Stimulated activated CD4-positive, alpha-beta T cell treated with anti-CD3 and anti-CD28 coated beads, Interleukin-4, amount 100 ng/mL, for 1 hour (primary cell): ENCODE measurements at regions not wholly inside any gene's neighbourhood (a gene's known extent, or its start where the extent isn't known, plus 50 kb on each side); places are given as distances from the start of the nearest gene placed in this dataset.

Source experiments
- DNase-seq: peaks from one replicate; pipeline ENCODE4 v3.0.0-alpha.2; 2020

DNA sequence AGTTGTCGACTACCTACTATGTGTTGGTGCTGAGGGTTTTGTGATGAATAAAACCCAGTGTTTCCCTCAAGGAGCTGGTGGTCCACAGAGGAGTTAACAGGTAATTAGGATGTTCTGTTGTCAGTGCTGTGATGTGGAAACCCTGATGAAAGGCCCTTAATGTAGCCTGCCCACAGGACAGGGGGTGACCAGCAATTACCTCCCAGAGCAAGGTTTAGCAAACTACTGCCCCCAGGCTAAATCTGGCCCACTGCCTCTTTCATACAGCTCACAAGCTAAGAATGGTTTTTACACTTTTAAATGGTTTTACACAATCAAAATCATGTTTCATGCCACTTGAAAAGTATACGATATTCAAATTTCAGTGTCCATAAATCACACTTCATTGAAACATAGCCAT lies 536.2 kb downstream of the MIAT start:
- no peak for DNase-seq

DNA sequence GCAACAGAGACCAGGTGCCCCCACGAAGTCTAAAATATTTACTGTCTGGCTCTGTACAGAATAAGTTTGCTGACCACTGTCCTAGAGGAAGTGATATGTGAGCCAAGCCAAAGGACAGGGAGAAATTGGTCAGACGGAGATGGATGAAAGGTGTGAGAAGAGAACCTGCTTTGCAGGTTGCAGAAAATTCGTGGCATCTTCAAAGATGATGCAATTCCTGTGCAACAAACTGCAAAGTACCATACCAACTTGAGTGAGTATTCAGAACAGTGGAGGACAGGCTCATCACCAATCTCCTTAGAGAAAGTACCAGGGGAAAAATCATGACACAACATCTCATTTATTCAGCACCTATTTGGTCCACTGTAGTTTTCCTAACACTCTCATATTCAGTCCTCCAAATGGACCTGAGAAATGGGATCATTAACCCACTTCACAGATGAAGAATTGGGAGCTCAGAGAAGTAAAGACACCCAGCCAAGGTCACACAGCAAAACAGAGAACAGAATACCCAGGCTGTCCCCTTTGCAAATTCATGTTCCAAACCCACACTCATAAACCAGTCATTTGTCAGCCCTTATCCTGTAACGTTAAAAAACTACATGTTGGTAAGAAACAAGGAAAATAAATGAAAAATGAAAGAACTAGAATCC lies 536.8 kb downstream of the MIAT start:
- DNase-seq = no peak

DNA sequence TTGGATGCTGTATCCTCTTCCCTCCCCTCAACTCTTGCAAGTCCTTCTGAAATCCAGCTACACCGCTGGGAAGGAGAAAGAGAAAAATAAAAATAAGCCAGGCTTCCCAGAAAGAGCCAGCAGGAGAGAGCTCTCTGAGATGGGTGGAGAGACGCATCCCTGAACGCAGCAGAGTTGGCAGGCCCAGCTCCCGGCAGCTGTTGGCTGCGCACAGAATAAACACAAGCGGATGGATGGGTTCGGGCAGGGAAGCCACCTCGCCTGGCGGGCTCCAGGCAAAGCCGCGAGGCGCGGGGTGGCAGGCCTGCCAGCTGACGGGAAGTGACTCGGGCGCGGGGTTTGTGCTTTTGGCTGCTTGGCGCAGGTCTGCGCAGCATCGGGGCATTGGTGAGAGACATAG lies 537.7 kb downstream of the MIAT start:
- DNase-seq = no peak

DNA sequence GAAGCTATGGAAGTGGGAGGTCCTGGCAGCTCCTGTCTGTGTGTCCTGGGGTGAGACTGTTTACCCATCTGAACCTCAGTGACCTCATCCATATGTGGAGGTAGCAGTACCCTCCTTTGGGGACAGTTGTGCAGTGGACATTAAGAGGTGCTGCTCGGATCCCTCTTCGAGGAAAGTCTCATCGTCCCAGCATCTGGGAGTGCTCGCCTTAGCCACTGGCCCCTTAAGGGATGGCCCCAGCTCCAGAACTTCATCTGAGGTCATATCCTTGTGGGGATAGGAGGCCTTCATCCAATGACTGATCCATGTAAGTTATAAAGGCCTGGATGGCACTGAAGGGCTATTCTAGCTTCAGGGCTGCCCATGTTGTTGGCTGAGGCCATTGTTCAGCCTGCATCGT lies 538.1 kb downstream of the MIAT start:
- no peak for DNase-seq

DNA sequence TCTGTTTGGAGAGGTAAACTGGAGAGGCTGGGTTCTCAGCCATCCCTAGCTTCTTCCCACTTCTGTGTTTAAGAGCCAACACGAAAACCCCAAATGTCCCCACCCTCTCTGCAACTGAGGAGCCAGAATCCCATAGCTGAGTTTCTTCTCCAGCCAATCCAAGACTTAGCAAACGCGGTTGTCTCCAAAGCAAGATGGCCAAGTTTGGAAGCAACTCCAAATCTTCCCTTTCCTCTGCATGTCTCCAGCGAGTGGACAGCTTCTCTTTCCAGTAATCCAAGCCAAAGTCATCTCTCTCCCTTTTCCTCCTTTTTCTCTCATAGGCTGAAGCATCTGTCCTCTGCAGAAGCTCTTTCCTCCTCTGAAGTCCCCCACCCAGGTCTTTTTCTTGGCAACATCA lies 539.2 kb downstream of the MIAT start:
- DNase-seq = no peak

DNA sequence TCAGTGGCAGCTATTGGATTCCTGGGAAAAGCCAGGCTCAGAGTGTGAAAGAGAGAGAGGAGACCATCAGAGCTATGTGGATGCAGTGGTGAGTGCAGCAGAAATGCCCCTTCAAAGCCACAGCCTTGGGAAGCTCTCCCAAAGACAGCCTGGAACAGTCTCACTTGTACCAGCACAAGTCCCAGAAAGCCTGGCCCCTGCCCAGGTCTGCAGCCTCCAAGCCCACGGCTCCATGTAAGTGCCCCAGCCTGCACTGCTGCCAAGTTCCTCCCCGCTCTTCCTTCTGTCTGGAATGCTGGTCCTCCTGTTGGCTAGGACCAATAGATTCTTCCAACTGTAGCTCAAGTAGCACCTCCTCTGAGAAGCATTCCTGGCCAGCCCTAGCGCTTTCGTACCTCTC lies 539.7 kb downstream of the MIAT start:
- DNase-seq = no peak

DNA sequence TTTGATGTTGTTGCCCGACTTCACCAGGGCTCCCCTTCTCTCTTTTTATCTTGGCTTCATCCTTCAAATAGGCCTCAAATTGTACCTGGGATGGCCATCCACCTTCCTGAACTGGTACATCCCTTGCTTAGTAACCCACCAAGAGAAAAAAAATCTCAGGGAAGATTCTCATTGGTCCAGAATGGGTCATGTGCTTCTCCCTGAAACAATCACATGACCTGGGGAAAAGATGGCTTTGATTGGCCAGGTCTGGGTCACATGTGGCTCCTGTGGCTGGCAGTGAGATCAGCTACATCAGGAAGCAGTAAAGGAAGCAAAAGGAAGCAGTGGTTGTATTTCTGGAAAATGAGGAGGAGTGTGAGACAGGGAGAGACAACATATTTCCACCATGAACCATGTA lies 540.2 kb downstream of the MIAT start:
- DNase-seq = no peak

DNA sequence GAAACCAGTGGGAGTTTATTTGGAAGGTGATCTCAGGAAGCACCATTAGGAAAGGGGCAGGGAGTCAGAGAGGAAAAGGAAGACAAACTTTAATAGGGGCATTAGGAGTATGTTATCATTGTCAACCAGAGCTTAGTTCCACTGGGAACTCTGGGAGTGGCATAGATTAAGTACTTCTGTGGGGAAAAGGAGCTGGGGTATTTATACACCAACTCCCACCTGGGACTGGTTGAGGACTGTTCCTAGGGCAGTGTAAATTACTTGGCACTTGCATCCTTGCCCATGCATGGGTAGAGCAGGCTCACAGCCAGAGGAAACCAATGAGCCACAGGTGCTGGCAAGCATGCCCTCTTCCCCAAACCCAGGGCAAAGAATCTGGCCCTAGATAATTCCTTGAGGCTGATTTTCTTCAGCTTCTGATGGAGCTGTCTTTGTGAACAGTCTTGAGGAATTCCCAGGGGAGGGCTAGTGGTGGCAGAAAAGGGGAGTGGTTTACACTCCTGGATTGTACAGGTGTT lies 541.2 kb downstream of the MIAT start:
- DNase-seq = no peak

DNA sequence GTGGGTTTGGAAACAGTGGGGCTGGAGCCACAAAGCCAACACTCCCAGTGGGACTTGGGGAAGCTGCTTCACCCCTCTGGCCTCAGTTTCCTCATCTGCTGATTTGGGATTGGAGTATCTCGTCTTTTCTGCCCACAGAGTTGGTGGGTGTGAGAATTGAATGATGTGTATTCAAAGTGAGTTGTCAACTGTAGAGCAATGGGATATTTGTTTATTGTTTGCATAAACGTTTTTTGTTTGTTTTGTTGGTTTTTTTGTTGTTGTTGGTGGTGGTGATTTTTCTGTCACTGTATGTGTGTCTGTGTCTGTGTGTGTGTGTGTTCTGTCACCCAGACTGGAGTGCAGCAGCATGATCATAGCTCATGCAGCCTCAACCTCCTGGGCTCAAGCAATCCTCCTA lies 542.0 kb downstream of the MIAT start:
- DNase-seq = no peak

DNA sequence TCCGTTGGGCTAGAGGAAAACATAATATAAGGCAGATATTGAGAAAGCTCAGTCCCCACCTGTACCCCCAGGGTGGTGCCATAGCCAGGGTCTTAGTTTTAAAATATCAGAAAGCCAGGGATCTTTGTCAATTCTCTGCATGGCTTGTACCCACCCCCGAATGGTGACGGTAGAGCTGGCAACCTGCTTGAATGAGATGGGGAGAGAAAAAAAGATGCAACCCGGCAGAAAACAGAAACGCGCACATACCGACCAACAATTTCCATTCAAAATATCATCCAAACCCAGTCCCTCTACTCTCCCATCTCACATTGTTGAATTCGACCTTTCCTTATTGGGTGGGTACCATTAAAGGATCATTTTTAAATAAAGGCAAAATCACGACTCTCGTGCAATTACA lies 543.9 kb downstream of the MIAT start:
- DNase-seq = no peak

DNA sequence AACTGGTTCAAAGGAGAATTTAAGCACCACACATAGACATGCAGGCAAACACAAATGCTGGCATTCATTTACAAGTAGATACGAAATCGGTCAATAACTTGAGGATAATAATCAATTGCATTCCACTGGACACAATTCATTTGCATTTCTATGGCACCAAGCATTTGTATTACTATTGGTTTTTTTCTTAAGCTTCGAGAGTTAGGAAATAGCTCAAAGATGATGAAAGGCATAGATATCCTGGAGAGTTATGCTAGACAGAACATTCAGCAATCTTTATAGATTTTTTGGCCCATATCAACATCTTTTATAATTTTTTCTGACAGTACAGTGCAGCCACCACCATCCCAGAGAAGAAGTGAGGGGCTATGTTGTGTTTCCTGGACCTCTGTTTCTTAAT lies 544.4 kb downstream of the MIAT start:
- DNase-seq = no peak

DNA sequence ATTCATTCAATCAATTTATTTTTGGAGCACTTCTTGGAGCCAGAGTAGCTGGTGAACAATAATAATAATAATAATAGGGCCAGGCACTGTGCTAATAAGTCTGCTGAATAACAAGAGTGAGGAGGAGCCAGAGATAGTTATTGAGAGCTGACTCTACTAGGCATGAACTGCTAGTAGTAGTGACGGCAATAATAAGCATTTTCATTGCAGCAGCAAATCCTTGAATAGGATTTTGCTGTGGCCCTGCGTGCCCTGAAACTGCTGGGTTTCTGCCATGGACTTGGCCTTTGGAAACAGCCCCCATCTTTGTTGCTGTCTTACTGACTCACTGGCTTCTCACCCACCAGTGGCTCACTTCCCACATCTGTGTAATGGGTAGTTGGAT lies 545.9 kb downstream of the MIAT start:
- DNase-seq = no peak

DNA sequence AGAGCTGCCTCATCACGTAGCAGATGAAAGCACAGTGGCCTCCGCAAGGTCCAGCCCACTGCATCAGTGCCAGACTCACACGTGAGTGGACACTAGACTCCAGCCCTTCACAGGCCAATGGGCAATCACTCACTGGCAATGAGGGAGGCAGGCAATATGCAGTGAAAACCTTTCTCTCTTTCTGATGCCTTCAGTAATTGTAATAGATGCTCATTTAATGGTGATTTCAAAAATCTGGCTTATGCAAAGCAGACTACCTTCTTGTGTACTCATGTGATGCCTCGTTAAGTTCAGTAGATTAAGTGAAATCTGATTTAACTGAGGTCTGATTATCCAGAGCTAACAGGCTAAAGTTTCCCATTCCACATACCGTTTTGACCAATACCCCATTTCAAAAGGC lies 546.9 kb downstream of the MIAT start:
- DNase-seq = no peak

DNA sequence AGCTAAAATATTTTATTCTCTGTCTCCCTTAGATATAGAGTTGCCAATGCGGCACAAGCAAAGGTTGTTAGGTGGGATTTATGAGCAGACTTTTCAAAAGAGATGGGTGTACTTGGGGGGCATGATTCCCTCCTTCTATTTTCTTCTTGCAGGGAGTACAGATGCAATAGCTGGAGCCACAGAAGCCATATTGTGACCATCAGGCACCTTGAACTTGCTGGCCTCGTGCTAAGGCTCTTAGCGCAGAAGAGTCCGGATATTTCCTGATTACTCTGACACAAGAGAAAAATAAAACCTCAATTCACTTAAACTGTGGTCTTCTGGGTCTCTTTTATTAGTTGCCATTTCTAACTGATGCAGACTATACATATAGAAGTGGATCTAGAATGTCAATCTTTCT lies 547.4 kb downstream of the MIAT start:
- DNase-seq = no peak

DNA sequence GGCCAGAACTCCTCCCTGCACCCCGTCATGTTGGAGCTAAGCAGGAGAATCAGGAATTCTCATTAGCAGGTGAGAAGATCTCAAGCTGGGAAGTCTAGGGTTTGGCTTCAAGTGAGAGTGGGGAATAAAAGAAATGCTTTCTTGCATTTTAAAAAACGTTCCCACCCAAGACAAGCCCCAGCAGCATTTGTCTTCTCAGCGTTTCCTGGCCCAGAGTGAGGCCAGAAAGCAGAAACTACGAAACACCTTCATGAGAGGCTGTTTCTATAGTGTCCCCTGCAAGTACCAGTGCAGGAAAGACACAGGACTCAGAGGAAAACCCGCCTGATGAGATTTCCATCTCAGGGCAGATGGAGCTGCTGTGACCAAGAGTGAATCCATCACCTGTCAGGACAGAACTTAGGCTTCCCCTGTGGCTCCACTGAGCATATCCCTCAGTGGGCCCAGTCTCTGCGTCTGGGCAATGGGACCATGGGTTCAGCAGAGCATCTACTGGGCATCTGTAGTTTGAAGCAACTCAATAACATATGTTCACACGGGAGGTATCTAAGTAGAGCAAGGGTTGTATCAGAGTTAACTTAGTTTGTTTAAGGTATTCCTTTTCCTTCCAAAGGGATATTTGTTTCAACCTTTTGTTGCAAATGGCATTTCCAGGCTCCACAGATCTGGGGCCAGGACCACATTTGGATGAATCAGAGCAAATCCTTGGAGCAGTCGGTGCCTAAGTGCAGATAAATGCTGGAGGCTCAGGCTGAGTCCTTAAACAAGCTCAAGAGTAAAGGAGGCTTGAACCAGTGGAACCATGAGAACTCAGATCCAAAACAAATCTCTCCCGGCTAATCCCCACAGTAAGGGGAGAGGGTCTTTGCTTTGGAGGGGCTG lies 548.3 kb downstream of the MIAT start:
- DNase-seq = no peak

DNA sequence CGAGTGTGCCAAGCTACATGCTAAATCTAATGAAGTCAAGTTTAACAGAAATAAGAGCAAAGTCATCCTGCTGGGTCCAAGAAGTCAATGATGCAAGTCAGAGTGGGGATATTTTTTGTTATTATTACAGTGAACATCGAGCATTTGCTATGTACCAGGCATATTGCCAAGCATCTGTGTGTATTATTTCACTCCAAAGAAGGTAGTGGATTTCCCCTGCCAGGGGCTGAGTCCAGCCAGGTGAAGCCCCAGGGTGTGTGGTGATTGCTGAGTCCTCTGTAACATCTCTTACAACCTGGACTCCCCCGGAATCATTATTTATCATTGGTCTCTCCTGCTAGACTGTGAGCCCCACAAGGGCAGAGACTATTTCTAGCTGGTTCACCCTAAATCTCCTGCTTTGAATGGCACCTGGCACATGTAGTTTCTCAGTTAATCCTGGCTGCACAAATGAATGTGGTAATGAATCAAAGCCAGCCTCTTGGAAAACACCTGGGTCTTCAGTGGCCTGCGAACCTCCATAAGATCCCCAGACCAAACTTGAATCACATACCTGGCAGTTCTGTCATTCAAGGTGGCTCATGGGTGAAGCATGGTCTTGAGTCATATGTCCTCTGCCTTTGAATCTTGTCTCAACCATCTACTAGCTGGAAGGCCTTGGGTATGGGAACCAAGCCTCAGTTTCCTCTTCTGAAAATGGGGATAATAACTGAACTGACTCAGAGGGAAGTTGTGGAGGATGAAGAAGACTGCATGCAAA lies 549.2 kb downstream of the MIAT start:
- DNase-seq = no peak

DNA sequence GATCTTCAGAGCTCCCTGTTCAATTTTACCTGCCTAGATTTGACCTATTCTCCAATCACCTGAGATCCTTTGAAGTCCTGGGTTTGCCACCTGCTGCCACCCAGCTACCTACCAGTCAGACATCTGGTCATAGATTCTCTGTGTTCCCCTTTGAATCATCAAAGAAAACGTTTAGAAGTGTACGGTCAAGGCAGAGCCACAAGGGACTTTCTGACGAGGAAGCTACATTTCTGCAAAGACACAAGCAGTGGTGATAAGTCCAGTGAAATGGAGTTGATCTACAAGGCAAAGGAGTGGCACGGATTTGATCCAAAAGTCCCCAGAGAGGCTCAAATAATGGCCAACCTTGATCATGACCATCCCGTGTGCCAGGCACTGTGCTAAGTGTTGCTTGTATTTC lies 549.9 kb downstream of the MIAT start:
- DNase-seq = no peak

DNA sequence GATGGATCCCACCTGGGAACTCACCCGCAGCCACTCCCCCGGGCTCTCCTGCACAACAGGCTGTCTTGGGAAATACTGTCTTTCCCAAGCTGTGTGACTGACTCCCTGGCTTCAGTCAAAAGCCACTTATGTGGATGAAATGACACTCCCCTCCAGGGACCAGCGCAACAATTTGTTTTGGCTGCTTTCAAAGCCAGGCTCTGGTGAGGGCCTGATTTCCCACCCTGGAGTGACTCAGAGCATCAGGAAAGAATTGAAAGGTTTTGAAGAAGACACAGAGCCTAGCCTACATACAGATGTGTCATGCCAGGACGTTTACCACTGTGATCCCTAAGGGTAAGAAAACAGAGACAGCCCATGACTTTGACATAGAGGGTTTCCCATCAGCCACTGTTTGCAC lies 550.5 kb downstream of the MIAT start:
- no peak for DNase-seq

DNA sequence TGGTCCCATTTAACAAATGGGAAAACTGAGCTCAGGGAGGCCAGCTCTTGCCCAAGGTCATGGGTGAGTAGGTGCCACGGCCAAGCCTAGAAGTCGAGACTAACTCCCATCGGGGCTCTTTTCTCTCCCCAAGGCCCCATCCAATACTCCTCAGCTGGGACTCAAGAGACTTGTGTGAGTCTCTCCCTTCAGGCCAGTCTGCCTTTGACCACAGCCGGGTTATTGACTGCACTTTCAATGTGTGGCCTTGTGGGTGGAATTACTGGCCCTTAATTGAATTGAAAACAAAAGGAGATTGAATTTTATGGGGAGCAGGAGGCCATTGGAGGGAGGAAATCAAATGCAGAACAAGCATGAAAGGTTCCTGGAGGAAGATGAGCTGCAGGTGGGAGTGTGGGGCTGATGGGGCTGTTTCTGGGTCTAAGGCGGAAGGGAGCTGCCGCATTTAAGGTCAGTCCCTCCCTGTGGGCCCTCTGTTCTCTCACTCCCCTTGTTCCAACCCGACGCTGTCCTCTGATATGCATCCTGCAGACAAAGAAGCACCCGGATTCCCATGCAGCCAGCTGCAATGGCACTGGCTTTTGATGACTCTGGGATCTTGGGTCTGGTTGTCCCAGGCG lies 552.8 kb downstream of the MIAT start:
- no peak for DNase-seq

DNA sequence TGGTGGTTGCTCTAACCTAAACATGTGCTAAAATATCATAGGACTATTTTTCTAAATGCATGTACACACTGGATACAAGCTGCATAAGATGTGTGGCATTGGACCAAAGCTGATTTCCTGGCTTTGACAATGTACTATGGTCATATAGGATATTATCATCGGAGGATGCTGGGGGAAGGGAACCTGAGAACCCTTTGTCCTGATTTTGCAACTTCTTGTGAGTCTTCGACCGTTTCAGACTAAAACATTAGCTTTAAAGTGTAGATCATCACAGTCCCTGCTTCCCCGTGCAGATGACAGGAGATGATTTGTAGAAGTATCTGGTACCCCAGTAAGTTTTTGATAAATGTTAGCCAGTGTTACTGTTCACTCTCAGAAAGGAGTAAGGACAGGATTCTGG lies 554.7 kb downstream of the MIAT start:
- no peak for DNase-seq

DNA sequence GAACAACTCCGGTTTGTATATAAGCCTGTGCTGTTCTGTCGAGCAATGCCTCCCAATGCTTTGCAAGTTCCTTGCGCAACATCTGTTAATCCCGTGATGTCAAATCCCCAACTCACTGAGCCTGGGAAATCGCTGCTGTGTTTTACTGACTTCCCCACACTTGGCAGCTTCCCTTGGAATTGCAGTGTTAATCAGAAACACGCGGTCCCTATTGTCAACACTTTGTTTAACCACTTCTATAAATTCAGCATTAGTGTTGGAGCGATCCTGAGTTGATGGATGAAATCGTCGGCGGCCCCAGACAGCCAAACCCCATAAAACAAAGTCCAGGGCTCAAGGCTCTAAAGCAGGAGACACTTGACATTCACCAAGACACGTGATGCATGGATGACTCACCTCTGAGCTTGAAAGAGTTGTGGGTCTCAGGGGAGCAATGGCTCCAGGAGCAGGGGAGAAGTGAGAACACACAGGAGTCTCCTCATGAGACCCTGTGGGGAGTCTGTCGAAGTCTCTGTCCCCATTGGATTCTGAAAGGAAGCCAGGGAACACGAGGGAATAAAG lies 555.3 kb downstream of the MIAT start:
- DNase-seq = no peak

DNA sequence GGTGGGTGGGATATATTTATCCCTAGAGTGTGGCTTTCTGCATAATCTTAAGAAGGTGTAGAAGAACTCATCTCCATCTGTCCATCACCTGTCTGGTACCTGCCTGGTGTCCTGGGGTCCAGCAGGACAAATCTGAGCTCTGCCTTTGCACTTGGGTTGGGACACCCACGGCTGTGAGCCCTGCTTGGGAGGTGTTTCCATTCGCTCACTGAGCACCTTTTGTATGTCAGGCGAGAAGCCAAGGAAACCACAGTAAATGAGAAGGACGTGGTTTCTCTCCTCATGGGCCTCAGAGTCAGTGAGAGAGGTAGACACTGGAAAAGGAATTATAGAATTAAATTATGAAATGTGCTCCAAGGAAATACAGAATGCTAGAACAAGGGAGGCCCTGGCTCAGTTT lies 555.9 kb downstream of the MIAT start:
- DNase-seq = no peak
